Activated naive CD4-positive, alpha-beta T cell treated with anti-CD3 and anti-CD28 coated beads for 36 hours (primary cell): ENCODE measurements at regions not wholly inside any gene's neighbourhood (a gene's known extent, or its start where the extent isn't known, plus 50 kb on each side); places are given as distances from the start of the nearest gene placed in this dataset.

Experiments
- CTCF ChIA-PET: fragments of 350-600 bp; sonication (Branson Sonifier 250); formaldehyde crosslinking; loops from one replicate; lab custom pipeline; 2021; ENCODE audit warnings: antibody characterized with exemption; lab: Charles Lee
- DNase-seq: peaks from one replicate; pipeline ENCODE4 v3.0.0-alpha.2; 2020
- H3K27ac Mint-ChIP-seq: one replicate; pipeline ENCODE4 v1.8.0; 2021; ENCODE audit warnings: mild to moderate bottlenecking, mixed read lengths
- H3K27me3 Mint-ChIP-seq: one replicate; pipeline ENCODE4 v1.8.0; 2021; ENCODE audit warnings: low read depth, mixed read lengths
- H3K36me3 Mint-ChIP-seq: one replicate; pipeline ENCODE4 v1.8.0; 2021; ENCODE audit warnings: low read depth, mixed read lengths
- H3K4me1 Mint-ChIP-seq: one replicate; pipeline ENCODE4 v1.8.0; 2021; ENCODE audit warnings: low read depth, mixed read lengths
- H3K4me3 Mint-ChIP-seq: one replicate; pipeline ENCODE4 v1.8.0; 2021; ENCODE audit warnings: mild to moderate bottlenecking, moderate library complexity, mixed read lengths
- H3K9me3 Mint-ChIP-seq: one replicate; pipeline ENCODE4 v1.8.0; 2021; ENCODE audit warnings: mixed read lengths
- intact Hi-C: fragments of 100-400 bp; cut with micrococcal nuclease; formaldehyde crosslinking; loops from one replicate; pipeline ENCODE4 v1.15.1; 2023

DNA sequence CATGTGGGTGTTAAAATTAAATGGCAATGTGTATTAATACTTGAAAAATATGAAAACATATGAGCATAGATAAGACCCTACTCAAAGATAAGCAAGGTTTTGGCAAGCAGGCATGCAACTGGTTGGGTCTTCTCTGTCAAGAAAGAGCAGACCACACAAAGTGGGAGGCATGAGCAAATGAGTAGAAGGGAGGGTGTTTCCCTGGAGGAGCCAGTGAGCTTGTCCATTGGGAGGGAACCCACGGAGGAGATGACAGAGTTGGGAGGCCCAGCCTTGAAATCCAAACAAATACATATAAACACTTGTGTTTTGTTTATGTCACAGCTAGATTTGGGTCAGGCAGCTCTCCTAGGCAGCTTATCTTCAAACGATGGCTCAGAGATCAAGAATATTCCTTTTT lies 134.5 kb upstream of the CXCL12 start:
- Mint-ChIP-seq H3K27ac (no peak overlapping the region), H3K36me3 (no peaks in the 10 kb centered on the region), H3K9me3 (peaks cover 1% of the 10 kb centered on the region), H3K4me3 (no peak overlapping the region), H3K4me1 (no peaks in the 10 kb centered on the region), H3K27me3 (no peaks in the 10 kb centered on the region)
- intact Hi-C loops = no loop called here
- no peak for DNase-seq
- CTCF ChIA-PET = no interaction called here

GRCh38 chr10:44520651-44521050 lies 135.8 kb upstream of the CXCL12 start:
- intact Hi-C loops = no loop called here
- Mint-ChIP-seq H3K36me3 (no peaks in the 10 kb centered on the region), H3K4me1 (no peaks in the 10 kb centered on the region), H3K4me3 (no peak overlapping the region), H3K27me3 (no peaks in the 10 kb centered on the region), H3K27ac (no peak overlapping the region), H3K9me3 (peaks cover 2% of the 10 kb centered on the region)
- CTCF ChIA-PET = no interaction called here
- no peak for DNase-seq

DNA sequence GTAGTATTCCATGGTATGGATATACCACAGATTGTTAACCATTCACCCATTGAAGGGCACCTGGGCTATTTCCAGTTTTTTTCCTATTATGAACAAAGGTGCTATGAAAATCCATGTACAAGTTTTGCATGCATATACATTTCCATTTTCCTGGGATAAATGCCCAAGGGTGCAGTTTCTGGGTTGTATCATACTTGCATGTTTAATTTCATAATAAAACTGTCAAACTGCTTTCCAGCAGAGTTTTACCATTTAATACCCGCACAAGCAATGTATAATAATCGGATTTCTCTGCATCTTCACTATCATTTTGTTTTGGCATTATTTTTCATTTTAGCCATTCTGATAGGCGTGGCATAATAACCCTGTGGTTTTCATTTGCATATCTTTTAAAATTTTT lies 154.3 kb upstream of the CXCL12 start:
- Mint-ChIP-seq H3K27ac (no peak overlapping the region), H3K9me3 (peaks cover 12% of the 10 kb centered on the region), H3K4me3 (no peak overlapping the region), H3K27me3 (no peaks in the 10 kb centered on the region), H3K36me3 (no peaks in the 10 kb centered on the region), H3K4me1 (no peaks in the 10 kb centered on the region)
- intact Hi-C loops = no loop called here
- no peak for DNase-seq
- CTCF ChIA-PET = no interaction called here

DNA sequence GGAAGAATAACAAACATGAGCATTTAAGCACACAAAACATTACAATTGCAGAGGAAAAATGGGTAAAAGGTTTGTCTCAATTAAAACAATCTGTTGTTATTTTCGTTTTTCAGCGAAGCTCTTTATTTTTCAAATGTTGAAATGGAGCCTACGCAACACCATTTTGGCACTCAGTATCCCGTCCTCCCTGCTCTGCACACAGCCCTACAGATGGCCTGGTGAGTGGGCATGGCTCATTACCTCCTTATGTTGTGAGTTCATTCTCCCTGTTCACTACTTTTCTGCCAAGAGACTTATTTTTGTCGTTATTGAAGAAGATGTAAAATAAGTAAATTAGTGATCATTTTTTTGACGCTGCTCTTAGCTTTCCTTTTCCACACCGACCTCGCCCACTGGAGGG lies 167.8 kb upstream of the CXCL12 start:
- H3K9me3 Mint-ChIP-seq = peaks cover 6% of the 10 kb centered on the region
- no peak overlapping the region for H3K4me3 Mint-ChIP-seq
- DNase-seq = no peak
- CTCF ChIA-PET = no interaction called here
- no peaks in the 10 kb centered on the region for H3K27me3 Mint-ChIP-seq
- intact Hi-C loops = no loop called here
- H3K27ac Mint-ChIP-seq = no peak overlapping the region
- H3K4me1 Mint-ChIP-seq = no peaks in the 10 kb centered on the region
- no peaks in the 10 kb centered on the region for H3K36me3 Mint-ChIP-seq

DNA sequence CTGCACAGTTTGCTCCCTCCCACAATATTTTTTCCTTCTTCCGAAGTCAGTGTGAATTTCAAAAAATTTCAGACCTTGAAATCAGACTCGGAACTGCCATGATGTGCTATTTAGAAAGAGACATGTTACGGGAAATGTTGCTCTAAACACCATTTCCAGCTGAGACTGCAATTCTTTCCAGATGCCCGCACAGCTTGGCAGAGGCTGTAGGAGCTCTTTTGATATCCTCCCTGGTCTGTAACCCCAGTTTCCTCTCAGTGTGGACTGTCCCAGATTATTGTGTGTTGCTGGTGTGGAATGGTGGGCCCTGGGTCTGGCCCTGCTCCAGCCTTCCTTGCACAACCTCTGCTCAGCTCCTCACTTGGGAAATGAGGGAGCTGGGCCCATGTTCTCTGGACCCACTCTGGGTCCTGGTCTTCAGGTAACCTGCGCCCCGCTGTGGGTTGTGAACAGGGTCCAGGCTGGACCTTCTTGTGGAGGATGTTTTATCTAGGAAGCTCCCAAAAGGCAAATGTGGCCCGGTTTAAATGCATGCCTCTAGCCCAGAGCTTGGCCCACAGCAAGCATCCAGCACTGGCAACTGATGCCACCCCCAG lies 172.8 kb upstream of the CXCL12 start:
- Mint-ChIP-seq H3K27ac (no peak overlapping the region), H3K9me3 (no peaks in the 10 kb centered on the region), H3K4me3 (no peak overlapping the region), H3K4me1 (no peaks in the 10 kb centered on the region), H3K27me3 (no peaks in the 10 kb centered on the region), H3K36me3 (no peaks in the 10 kb centered on the region)
- DNase-seq = no peak
- intact Hi-C loops = no loop called here
- CTCF ChIA-PET = no interaction called here

- intact Hi-C loops = no loop called here
- H3K36me3 Mint-ChIP-seq = no peaks in the 10 kb centered on the region
- H3K27me3 Mint-ChIP-seq = no peaks in the 10 kb centered on the region
- no peak overlapping the region for H3K4me3 Mint-ChIP-seq
- CTCF ChIA-PET = no interaction called here
- H3K4me1 Mint-ChIP-seq = no peaks in the 10 kb centered on the region
- H3K9me3 Mint-ChIP-seq = no peaks in the 10 kb centered on the region
- no peak overlapping the region for H3K27ac Mint-ChIP-seq
- DNase-seq = no peak
Observed at GRCh38 chr10:44558521-44558920, 173.6 kb upstream of the CXCL12 start.

DNA sequence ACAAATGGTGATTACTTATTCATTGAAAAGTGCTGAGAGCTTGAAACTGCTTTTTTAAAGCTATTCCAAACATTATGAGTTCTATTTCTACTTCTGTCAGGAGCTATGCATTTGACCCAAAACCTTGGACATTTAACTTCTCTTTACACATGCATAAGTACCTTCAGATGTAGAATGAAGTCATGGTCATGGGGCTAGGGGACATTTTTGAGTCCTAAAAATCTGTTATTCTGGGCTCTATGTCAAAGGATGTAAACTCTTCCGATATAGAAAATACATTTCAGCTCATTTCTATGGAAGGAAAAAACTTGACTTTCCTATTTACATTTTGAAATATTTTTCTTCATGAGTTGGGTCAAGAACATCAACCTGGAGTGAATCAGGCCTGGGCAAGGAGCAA lies 179.5 kb upstream of the CXCL12 start:
- no peak for DNase-seq
- Mint-ChIP-seq H3K36me3 (no peaks in the 10 kb centered on the region), H3K27ac (no peak overlapping the region), H3K9me3 (no peaks in the 10 kb centered on the region), H3K4me1 (no peaks in the 10 kb centered on the region), H3K4me3 (no peak overlapping the region), H3K27me3 (peaks cover 2% of the 10 kb centered on the region)
- CTCF ChIA-PET = no interaction called here
- intact Hi-C loops = no loop called here

DNA sequence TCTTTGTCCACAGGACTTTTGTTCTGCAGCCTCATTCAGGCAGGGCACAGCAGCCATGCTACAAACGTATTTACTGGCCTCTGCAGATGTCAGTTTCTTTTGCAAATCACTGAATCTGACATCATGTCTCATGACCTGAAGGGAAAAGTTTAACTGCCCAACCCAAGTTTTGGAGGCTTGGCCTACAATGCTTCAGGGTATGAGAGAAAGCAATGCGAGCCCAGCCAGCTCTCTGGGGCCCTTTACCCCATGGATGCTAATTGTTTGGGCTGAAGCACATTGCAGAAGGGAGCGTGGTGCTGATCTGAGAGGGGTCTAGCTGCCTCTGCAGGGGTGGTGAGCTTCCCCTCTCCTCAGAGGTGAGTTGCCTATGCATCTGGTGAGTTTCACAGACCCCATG lies 179.9 kb upstream of the CXCL12 start:
- intact Hi-C loops = no loop called here
- Mint-ChIP-seq H3K4me1 (no peaks in the 10 kb centered on the region), H3K4me3 (no peak overlapping the region), H3K36me3 (no peaks in the 10 kb centered on the region), H3K27ac (no peak overlapping the region), H3K27me3 (peaks cover 2% of the 10 kb centered on the region), H3K9me3 (no peaks in the 10 kb centered on the region)
- CTCF ChIA-PET = no interaction called here
- DNase-seq = no peak

- Mint-ChIP-seq H3K27ac (no peak overlapping the region), H3K27me3 (peaks cover 2% of the 10 kb centered on the region), H3K9me3 (no peaks in the 10 kb centered on the region), H3K36me3 (no peaks in the 10 kb centered on the region), H3K4me1 (no peaks in the 10 kb centered on the region), H3K4me3 (no peak overlapping the region)
- CTCF ChIA-PET = no interaction called here
- intact Hi-C loops = no loop called here
- no peak for DNase-seq
Observed at GRCh38 chr10:44566786-44567185, 181.9 kb upstream of the CXCL12 start.

DNA sequence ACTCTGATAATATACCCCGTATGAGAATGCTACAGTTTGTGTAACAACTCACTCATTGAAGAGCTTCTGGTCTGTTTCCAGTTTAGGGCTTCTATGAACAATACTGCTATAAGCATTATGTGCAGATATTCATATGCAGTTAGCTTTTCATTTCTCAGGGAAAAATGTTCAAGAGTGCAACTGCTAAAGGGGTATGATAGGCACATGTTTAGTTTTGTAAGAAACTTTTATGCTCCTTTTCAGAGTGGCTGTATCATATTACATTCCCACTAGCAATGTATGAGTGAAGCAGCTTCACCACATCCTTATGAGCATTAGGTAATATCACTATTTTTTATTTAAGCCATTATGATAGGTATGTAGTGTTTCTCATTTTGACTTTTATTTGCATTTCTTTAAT lies 182.6 kb upstream of the CXCL12 start:
- Mint-ChIP-seq H3K4me1 (no peaks in the 10 kb centered on the region), H3K36me3 (no peaks in the 10 kb centered on the region), H3K4me3 (no peak overlapping the region), H3K27me3 (peaks cover 2% of the 10 kb centered on the region), H3K27ac (no peak overlapping the region), H3K9me3 (no peaks in the 10 kb centered on the region)
- intact Hi-C loops = no loop called here
- no peak for DNase-seq
- CTCF ChIA-PET = no interaction called here

DNA sequence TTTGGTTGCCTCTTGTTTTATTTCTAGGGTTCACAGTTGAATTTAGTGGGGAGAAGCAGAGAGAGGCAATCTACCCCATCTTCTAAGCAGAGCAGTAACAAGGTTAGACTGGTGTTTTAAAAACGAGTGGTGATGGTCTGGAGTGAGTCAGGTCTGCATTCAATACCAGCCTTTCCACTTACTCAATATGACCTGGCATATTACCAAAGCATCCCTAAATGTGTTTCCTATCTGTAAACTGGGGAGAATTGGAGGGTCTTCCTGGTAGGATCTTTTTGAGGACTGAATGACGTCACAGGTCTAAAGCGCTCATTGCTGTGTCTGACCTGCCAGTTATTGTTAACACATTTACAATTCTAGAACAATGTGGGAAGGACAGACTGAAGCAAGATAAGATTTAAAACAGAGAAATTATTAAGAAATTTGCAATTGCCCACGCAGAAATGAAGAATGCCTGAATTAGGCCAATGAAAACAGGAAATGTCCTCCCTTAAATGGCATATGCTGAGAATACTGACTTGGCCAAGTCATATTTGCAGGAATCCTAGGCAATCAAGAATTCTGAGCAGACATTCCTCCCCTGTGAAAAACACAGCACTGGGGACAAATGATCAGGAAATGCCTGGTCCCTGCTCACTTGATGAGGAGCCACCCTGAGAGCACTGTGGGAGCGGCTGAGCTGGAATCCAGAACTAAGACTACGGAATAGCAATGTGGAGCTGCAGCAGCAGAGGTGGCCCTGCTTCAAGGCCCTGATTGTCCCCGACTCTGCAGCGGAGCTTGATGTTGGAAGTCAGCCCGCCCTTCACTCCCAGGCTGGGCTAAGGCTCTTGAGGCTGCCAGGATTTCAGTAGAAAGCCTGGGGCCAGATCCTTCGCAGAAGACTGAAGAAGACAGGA lies 184.5 kb upstream of the CXCL12 start:
- Mint-ChIP-seq H3K4me3 (no peak overlapping the region), H3K36me3 (no peaks in the 10 kb centered on the region), H3K27ac (no peak overlapping the region), H3K27me3 (peaks cover 5% of the 10 kb centered on the region), H3K4me1 (no peaks in the 10 kb centered on the region), H3K9me3 (no peaks in the 10 kb centered on the region)
- CTCF ChIA-PET = no interaction called here
- intact Hi-C loops = no loop called here
- DNase-seq = no peak

DNA sequence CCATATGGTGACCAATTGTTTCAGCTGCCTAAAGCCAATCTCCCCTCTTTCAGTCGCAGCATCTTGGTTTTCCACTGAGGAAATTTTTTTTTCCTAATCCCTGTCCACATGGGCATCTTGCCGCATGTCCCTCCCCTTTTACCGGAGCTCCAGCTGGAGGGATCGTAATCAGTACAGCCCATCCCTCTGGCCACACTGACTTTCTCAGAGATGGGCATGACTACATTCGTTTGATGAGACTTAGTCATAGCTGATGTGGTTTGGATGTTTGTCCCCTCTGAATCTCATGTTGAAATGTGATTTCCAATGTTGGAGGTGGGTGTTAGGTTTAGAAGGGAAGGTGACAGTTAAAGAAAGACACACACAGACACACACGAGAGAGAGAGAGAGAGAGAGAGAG lies 186.8 kb upstream of the CXCL12 start:
- intact Hi-C loops = no loop called here
- H3K27me3 Mint-ChIP-seq = peaks cover 3% of the 10 kb centered on the region
- DNase-seq = no peak

DNA sequence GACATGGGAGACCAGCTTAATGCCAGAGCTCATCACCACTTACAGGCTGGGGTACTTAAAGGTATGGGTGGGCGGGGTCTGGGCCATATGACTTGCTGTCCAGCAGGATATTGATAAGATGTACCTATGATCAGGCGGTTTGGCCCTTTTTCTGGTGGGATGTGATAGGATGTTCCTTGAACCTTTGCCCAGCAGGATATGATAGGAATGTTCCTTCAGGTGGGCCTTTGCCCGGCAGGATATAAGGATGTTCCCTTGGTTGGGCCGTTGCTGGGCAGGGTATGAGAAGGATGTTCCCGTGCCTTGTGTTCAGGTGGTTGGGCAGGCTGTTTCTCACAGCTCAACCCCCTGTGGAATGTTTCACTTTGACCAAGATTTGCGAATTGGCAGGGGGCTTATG lies 187.2 kb upstream of the CXCL12 start:
- Mint-ChIP-seq H3K4me1 (no peaks in the 10 kb centered on the region), H3K9me3 (no peaks in the 10 kb centered on the region), H3K27ac (no peak overlapping the region), H3K36me3 (no peaks in the 10 kb centered on the region), H3K4me3 (no peak overlapping the region), H3K27me3 (peaks cover 3% of the 10 kb centered on the region)
- intact Hi-C loops = no loop called here
- CTCF ChIA-PET = no interaction called here
- DNase-seq = no peak

More for the DNA sequence above, 186.8 kb upstream of the CXCL12 start:
- Mint-ChIP-seq H3K36me3 (no peaks in the 10 kb centered on the region), H3K4me3 (no peak overlapping the region), H3K4me1 (no peaks in the 10 kb centered on the region), H3K27ac (no peak overlapping the region), H3K9me3 (no peaks in the 10 kb centered on the region)
- CTCF ChIA-PET = no interaction called here
